OCI-LY7 (cell line): ENCODE measurements at regions not wholly inside any gene's neighbourhood (a gene's known extent, or its start where the extent isn't known, plus 50 kb on each side); places are given as distances from the start of the nearest gene placed in this dataset.

Experiments
- BruUV-seq: library from RNA; stranded (reverse); fragments of 400-500 nt; replicated peaks from 2 replicates; lab custom pipeline; 2021; lab: Mats Ljungman, UMichigan
- CTCF ChIA-PET: fragments of 300-600 bp; sonication (Branson Sonifier 250); formaldehyde crosslinking; loops from one replicate; lab custom pipeline; 2022; ENCODE audit warnings: antibody characterized with exemption; ENCODE audit not compliant: unreplicated experiment; lab: Charles Lee
- POLR2A ChIA-PET: fragments of 300-600 bp; sonication (Branson Sonifier 250); formaldehyde crosslinking; loops from one replicate; lab custom pipeline; 2022; ENCODE audit warnings: antibody characterized with exemption; lab: Charles Lee
- DNase-seq: peaks from one replicate; pipeline ENCODE4 v3.0.0-alpha.2; 2015; ENCODE audit warnings: low spot score
- H2AFZ ChIP-seq: fragments of 200-600 bp; sonication (generic), shearing (Covaris generic); 2 replicates; pipeline ENCODE4 v1.6.1; 2014; ENCODE audit warnings: mild to moderate bottlenecking, antibody characterized with exemption, low read length, moderate library complexity
- H3K27ac ChIP-seq: fragments of 200-600 bp; sonication (generic); 2 replicates; pipeline ENCODE4 v1.5.1; 2014; ENCODE audit warnings: mixed run types, low read depth, mild to moderate bottlenecking, moderate library complexity, low read length, inconsistent platforms; ENCODE audit not compliant: poor library complexity, severe bottlenecking
- H3K36me3 ChIP-seq: fragments of 200-600 bp; sonication (generic); 2 replicates; pipeline ENCODE4 v1.6.1; 2014; ENCODE audit warnings: mild to moderate bottlenecking, antibody characterized with exemption, low read length, moderate library complexity, mixed read lengths; ENCODE audit not compliant: insufficient read depth
- H3K4me1 ChIP-seq: fragments of 200-600 bp; sonication (generic); 2 replicates; pipeline ENCODE4 v1.5.1; 2014; ENCODE audit warnings: mild to moderate bottlenecking, low read length; ENCODE audit not compliant: insufficient read depth, poor library complexity, severe bottlenecking
- H3K4me2 ChIP-seq: fragments of 200-600 bp; sonication (generic); 2 replicates; pipeline ENCODE4 v1.6.1; 2014; ENCODE audit warnings: mild to moderate bottlenecking, low read length
- H3K4me3 ChIP-seq: fragments of 200-600 bp; sonication (generic); 2 replicates; pipeline ENCODE4 v1.5.1; 2014; ENCODE audit warnings: mild to moderate bottlenecking, low read depth, low read length; ENCODE audit not compliant: poor library complexity, severe bottlenecking
- H3K79me2 ChIP-seq: fragments of 200-600 bp; sonication (generic); 2 replicates; pipeline ENCODE4 v1.6.1; 2016; ENCODE audit warnings: low read depth, mild to moderate bottlenecking, low read length, moderate library complexity, mixed read lengths; ENCODE audit not compliant: insufficient read depth
- H3K9me2 ChIP-seq: fragments of 200-600 bp; sonication (generic); 2 replicates; pipeline ENCODE4 v1.6.1; 2016; ENCODE audit warnings: mild to moderate bottlenecking, low read length, mixed read lengths; ENCODE audit not compliant: insufficient read depth
- H3K9me3 ChIP-seq: fragments of 200-600 bp; sonication (generic); 2 replicates; pipeline ENCODE4 v1.6.1; 2014; ENCODE audit warnings: mild to moderate bottlenecking, mixed run types, low read length, mixed read lengths
- H4K20me1 ChIP-seq: fragments of 200-600 bp; sonication (generic); 2 replicates; pipeline ENCODE4 v1.6.1; 2014; ENCODE audit warnings: mild to moderate bottlenecking, antibody characterized with exemption, low read length, moderate library complexity, mixed read lengths; ENCODE audit not compliant: insufficient read depth
- EZH2phosphoT487 ChIP-seq: fragments of 200-600 bp; sonication (generic); IDR thresholded peaks from 2 replicates; pipeline ENCODE4 v1.6.1; 2018; ENCODE audit warnings: low read depth, borderline replicate concordance, mild to moderate bottlenecking, mixed run types, antibody characterized with exemption, low read length, moderate library complexity, mixed read lengths
- intact Hi-C: fragments of 100-400 bp; cut with micrococcal nuclease; formaldehyde crosslinking; loops from one replicate; pipeline ENCODE4 v1.10.0; 2022; ENCODE audit not compliant: unreplicated experiment
- TF ChIP-seq, protein P1 (sequence below): fragments of 200-600 bp; sonication (generic); conservative IDR thresholded peaks from 2 replicates; pipeline ENCODE4 v1.5.1; 2014; ENCODE audit warnings: mild to moderate bottlenecking, antibody characterized with exemption, low read length, moderate library complexity, mixed read lengths

DNA sequence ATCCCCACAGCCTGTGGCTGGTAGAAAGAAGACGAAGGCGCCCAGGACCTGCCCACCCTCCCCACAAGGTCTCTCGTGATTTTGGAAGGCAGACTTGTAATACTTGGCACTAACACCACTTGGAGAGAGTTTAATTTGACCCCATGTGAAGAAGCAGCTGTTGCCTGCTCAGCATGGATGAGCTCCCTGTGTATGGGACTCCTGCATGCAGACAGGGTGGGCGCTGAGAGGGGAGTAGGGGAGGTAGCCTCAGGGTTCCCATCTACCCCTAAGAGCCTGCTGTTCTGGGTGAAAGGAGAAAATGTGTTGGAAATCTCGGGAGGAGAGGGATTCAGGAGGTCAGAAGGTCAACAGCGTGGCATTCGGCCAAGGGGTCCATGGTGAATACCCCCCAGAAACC, 625.9 kb downstream of the TBC1D22A start:
- H4K20me1 ChIP-seq, result no peaks in the 10 kb centered on the region
- H3K9me3 ChIP-seq, result no peaks in the 10 kb centered on the region
- H3K4me1 ChIP-seq, result no peaks in the 10 kb centered on the region
- no peak overlapping the region for H3K27ac ChIP-seq
- H3K4me3 ChIP-seq, result no peak overlapping the region
- H3K36me3 ChIP-seq, result no peaks in the 10 kb centered on the region
- BruUV-seq, result no TSS peak
- no peak overlapping the region for H2AFZ ChIP-seq
- DNase-seq, result no peak
- H3K4me2 ChIP-seq, result no peak overlapping the region
- H3K9me2 ChIP-seq, result no peaks in the 10 kb centered on the region
- no peak for TF ChIP-seq EZH2phosphoT487
- TF ChIP-seq, protein P1, sequence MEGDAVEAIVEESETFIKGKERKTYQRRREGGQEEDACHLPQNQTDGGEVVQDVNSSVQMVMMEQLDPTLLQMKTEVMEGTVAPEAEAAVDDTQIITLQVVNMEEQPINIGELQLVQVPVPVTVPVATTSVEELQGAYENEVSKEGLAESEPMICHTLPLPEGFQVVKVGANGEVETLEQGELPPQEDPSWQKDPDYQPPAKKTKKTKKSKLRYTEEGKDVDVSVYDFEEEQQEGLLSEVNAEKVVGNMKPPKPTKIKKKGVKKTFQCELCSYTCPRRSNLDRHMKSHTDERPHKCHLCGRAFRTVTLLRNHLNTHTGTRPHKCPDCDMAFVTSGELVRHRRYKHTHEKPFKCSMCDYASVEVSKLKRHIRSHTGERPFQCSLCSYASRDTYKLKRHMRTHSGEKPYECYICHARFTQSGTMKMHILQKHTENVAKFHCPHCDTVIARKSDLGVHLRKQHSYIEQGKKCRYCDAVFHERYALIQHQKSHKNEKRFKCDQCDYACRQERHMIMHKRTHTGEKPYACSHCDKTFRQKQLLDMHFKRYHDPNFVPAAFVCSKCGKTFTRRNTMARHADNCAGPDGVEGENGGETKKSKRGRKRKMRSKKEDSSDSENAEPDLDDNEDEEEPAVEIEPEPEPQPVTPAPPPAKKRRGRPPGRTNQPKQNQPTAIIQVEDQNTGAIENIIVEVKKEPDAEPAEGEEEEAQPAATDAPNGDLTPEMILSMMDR, result no peak
- H3K79me2 ChIP-seq, result no peaks in the 10 kb centered on the region
- CTCF ChIA-PET, result no interaction called here
- intact Hi-C loops, result no loop called here
- POLR2A ChIA-PET, result no interaction called here

DNA sequence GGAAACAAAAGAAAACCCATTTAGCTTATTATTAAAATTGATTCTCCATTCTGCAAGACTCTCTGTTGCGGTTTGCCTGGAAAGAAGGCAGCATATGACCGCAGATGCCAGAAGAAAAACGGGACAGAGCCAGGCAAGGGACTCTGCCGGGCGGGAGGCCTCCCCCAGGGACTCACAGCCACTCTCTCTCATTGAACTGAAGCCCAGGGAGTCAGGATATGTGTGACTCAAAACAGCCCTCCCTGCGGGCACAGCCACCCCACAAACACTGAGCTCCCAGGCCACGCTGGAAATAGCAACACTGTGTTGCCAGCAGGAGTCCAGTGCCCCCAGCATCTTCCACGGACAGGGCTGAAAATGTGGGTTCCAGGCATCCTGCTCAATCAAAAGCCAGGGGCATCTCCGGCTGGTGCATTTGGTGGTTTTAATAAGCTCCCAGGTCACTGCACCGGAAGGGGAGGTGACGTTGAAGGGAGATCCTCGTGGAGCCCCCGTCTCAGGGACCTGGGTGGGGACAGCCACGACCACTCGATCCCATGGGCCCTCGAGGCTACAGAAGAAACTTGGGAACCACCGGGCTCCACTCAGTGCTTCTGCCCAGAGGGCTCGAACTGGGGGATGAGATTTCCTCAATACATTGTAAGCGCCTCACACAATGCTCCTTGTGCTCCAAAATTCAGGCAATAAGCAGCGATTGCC, 624.5 kb downstream of the TBC1D22A start:
- ChIA-PET POLR2A (no interaction called here), CTCF (no interaction called here)
- no peaks in the 10 kb centered on the region for H3K36me3 ChIP-seq
- TF ChIP-seq, protein P1, result no peak
- no peak for TF ChIP-seq EZH2phosphoT487
- H4K20me1 ChIP-seq, result no peaks in the 10 kb centered on the region
- BruUV-seq, result no TSS peak
- H3K79me2 ChIP-seq, result no peaks in the 10 kb centered on the region
- no peak overlapping the region for H3K27ac ChIP-seq
- DNase-seq, result no peak
- intact Hi-C loops, result no loop called here
- no peak overlapping the region for H2AFZ ChIP-seq
- H3K9me3 ChIP-seq, result no peaks in the 10 kb centered on the region
- no peak overlapping the region for H3K4me3 ChIP-seq
- no peak overlapping the region for H3K4me2 ChIP-seq
- no peaks in the 10 kb centered on the region for H3K9me2 ChIP-seq
- H3K4me1 ChIP-seq, result no peaks in the 10 kb centered on the region

DNA sequence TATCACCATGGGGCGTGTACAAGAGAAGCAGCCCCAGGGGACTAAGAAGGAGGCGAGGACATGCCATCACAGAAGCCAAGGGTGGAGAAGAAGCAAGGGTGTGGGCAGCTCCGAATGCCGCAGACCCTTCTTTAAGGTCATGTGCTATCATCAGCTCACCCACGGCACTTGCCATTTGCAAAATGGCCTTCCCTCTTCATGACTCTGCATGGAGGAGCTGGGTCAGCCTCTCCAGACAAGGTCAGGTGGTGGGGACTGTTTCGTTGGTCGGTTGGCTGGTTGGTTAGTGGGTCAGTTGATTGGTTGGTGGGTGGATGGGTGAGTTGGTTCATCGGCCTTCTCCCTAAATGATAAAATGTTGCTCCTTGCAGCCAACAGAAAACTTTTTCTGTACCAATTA, 622.5 kb downstream of the TBC1D22A start:
- Histone ChIP-seq H3K4me1 (no peaks in the 10 kb centered on the region), H2AFZ (no peak overlapping the region), H3K9me3 (no peaks in the 10 kb centered on the region), H3K9me2 (no peaks in the 10 kb centered on the region), H4K20me1 (no peaks in the 10 kb centered on the region), H3K4me2 (no peak overlapping the region), H3K79me2 (no peaks in the 10 kb centered on the region), H3K27ac (no peak overlapping the region), H3K36me3 (no peaks in the 10 kb centered on the region), H3K4me3 (no peak overlapping the region)
- DNase-seq, result no peak
- no peak for TF ChIP-seq EZH2phosphoT487
- TF ChIP-seq, protein P1, result no peak
- ChIA-PET CTCF (no interaction called here), POLR2A (no interaction called here)
- intact Hi-C loops, result no loop called here
- no TSS peak for BruUV-seq
